PFSK-1 (cell line): ENCODE measurements at regions not wholly inside any gene's neighbourhood (a gene's known extent, or its start where the extent isn't known, plus 50 kb on each side); places are given as distances from the start of the nearest gene placed in this dataset.

Experiments used
- FOXP2 ChIP-seq: optimal IDR thresholded peaks from 2 replicates; pipeline ENCODE3; 2011; ENCODE audit warnings: borderline replicate concordance, control low read depth, inconsistent platforms; ENCODE audit not compliant: insufficient read depth; ENCODE audit errors: extremely low read length, extremely low read depth
- POLR2AphosphoS5 ChIP-seq: IDR thresholded peaks from 2 replicates; pipeline ENCODE4 v1.6.1; 2012; ENCODE audit warnings: low read depth, mild to moderate bottlenecking, control low read depth, low read length, moderate library complexity
- REST ChIP-seq, 2 experiments: IDR thresholded peaks; 2 replicates each; pipeline versions ENCODE4 v1.6.1 to v1.8.0; 2011 to 2012; ENCODE audit warnings: low read depth in 2 of 2, low read length in 2 of 2, control low read depth in 1 of 2, inconsistent platforms in 1 of 2, mild to moderate bottlenecking in 1 of 2, moderate library complexity in 1 of 2; ENCODE audit not compliant: insufficient read depth in 1 of 2
- SIN3A ChIP-seq: IDR thresholded peaks from 2 replicates; pipeline ENCODE4 v1.6.1; 2012; ENCODE audit warnings: mild to moderate bottlenecking, low read length, moderate library complexity, borderline replicate concordance; ENCODE audit not compliant: insufficient read depth
- TAF1 ChIP-seq: IDR thresholded peaks from 2 replicates; pipeline ENCODE4 v1.6.1; 2012; ENCODE audit warnings: low read length, control low read depth, borderline replicate concordance; ENCODE audit not compliant: insufficient read depth

GRCh38 chr2:221310730-221311129 lies 261.4 kb downstream of the EPHA4 start:
- TF ChIP-seq TAF1: no peak
- no peak for TF ChIP-seq FOXP2
- TF ChIP-seq REST (IDR thresholded peaks at IDR 0.05; ENCODE audit: insufficient read depth in 1 of 2, low read depth in 2 of 2, low read length in 2 of 2): no peak
- TF ChIP-seq SIN3A: no peak
- TF ChIP-seq POLR2AphosphoS5: no peak

- TF ChIP-seq POLR2AphosphoS5 (no peak), REST (IDR thresholded peaks at IDR 0.05; ENCODE audit: insufficient read depth in 1 of 2, low read depth in 2 of 2, low read length in 2 of 2) (no peak), TAF1 (no peak)
Observed at GRCh38 chr2:221312634-221313033, 259.5 kb downstream of the EPHA4 start.

GRCh38 chr2:221314786-221315185 lies 257.3 kb downstream of the EPHA4 start:
- TF ChIP-seq SIN3A (no peak), POLR2AphosphoS5 (no peak), FOXP2 (no peak), TAF1 (no peak), REST (IDR thresholded peaks at IDR 0.05; ENCODE audit: insufficient read depth in 1 of 2, low read depth in 2 of 2, low read length in 2 of 2) (no peak)

- TF ChIP-seq FOXP2: no peak
- TF ChIP-seq REST (IDR thresholded peaks at IDR 0.05; ENCODE audit: insufficient read depth in 1 of 2, low read depth in 2 of 2, low read length in 2 of 2): no peak
- TF ChIP-seq POLR2AphosphoS5: no peak
- TF ChIP-seq SIN3A: no peak
- no peak for TF ChIP-seq TAF1
Observed at GRCh38 chr2:221318376-221319130, 253.6 kb downstream of the EPHA4 start.
